ENCODE measurements at regions not wholly inside any gene's neighbourhood (a gene's known extent, or its start where the extent isn't known, plus 50 kb on each side); places are given as distances from the start of the nearest gene placed in this dataset.

DNA sequence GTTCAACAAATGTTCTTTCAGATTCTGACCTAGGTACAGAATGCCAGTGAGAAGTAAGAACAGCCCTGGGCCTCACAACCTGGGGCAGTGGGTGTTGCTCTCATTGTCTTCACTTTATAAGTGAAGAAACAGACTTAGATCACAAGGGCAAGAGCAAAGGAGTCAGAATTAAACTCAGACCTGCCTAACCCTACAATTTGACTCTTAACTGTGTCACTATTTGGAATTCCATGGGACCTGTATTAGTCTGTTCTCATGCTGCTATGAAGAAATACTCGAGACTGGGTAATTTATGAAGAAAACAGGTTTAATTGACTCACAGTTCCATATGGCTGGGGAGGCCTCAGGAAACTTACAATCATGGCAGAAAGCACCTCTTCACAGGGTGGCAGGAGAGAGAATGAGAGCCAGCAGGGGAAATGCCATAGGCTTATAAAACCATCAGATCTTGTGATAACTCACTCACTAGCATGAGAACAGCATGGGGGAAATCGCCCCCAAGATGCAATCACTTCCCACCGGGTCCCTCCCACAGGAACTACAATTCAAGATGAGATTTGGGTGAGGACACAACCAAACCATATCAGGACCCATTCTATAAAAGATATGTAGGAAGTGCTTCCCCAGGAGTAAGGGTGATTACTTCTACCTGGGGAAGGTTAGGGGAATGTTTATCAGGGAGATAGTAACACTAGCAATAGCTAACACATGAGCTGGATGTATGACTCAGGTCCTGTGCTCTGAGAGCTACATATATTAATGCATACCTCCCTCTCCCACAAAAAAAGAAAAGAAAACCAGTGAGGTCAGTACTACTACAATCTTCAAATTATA is 270.1 kb downstream of the SOX9 start:
- peak; percentile 81 for DNase-seq (ENCODE audit: low read depth)

DNA sequence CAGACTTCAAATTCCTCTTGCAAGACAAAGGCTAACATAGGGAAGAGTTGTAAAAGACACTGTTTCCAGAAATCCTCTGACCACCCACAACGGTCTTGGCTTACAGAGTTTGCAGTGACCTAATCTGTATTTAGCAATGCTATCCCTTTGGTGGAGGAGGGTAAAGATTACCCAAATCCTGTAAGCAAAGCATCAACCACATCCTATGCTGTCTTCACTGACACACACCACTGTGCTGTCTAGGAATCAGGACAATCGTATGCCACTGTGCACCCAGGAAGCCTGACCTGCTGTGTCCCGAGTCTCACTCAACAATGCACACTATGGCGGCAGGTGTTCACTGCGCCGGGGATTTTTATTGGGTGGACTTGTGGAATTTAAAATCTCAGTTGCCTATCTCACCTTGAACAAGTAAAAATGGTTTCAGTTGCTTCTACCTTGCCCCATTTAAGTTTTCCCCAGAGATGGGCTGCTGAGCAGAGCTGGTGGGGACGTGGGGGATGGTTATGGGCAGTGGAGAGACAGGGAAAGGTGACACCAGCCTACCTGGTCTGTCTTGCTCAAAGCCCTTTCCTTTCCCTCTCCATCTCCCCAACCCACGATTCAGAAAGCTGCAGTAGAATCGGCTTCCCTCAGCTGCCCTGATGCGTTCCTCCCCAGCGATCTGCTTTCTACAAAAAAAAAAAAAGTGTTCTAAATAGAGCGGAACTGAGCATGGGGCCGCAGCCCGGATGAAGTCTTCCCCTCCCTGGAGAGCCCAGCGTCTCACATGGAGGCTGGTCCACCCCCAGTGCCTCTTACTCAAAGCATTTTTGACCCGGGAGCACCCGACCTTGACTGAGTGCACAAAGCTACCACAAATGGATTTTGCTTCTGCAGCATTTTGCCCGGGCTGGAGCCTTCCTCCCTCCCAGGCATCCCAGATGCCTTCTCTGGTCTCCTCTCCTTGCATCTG is 271.5 kb downstream of the SOX9 start:
- DNase-seq (ENCODE audit: low read depth) = peak; percentile 90

DNA sequence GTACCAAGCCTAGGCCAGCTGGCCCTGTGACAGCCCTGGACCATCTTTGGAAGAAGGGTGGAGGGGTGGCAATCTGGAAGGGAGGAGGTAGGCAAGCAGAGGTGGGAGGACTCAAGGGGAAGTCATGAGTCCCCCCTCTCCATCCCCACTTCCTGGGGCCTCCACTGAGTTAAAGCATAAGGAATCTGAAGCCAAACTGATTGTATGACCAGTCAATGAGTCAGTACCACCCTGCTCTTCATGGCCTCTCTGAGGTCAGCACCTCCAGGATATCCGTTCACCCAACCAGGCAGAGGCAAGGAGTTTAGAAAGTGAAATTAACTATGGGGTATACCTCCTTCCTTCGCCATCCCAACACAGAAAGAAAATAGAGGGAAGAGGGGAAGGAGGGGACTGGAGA is 272.7 kb downstream of the SOX9 start:
- DNase-seq (ENCODE audit: low read depth) = peak; percentile 86

DNA sequence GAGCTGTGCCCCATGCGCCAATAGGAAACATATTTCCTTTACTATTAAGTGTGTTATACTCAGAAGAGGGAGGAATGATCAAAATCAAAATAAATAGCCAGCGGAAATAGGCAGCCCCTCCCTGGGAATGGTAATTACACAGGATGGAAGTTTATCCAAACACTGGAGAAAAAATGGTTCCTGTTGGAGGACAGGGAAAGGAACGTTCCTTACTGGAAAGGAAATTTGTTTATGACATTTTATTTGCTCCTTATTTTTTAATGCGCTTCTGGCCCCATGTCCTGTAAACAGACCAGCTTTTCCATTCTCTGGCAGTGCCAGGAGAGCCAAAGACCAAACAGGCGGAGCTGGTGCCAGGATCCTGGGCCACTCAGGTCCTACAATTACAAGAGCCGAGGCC is 273.7 kb downstream of the SOX9 start:
- no peak for DNase-seq (ENCODE audit: low read depth)

DNA sequence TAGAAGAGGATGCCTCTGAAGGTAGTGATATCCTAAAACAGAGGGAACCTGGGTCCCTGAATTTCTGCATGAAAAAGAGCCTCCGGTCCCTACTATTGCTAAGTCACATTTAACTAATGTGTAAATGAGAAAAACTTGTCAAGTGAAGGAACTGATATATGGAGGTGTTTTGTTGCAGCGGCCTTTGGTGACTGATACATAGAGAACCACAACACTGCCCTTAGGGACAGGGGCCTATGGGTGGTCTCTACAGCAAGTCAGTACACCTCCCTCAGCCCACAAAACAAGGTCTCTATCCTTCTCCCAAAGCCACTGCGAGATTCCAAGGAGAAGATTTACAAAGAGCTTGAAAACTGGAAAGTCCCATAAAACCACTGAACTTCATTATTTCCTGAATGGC is 275.3 kb downstream of the SOX9 start:
- DNase-seq (ENCODE audit: low read depth) = no peak

DNA sequence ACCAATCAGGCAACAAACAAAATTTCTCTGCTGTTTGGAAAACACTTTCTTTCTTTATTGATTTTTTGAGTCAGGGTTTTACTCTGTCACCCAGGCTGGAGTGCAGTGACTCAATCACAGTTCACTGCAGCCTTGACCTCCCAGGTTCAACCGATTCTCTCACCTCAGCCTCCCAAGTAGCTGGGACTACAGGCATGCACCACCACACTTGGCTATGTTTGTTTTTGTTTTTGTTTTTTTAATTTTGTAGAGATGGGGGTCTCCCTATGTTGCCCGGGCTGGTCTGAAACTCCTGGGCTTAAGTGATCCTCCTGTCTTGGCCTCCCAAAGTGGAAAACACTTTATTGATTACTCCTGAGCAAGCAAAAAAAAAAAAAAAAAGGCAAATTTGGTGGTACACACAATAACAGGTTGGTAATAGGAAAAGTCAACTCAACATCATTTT is 276.4 kb downstream of the SOX9 start:
- DNase-seq (ENCODE audit: low read depth) = no peak

DNA sequence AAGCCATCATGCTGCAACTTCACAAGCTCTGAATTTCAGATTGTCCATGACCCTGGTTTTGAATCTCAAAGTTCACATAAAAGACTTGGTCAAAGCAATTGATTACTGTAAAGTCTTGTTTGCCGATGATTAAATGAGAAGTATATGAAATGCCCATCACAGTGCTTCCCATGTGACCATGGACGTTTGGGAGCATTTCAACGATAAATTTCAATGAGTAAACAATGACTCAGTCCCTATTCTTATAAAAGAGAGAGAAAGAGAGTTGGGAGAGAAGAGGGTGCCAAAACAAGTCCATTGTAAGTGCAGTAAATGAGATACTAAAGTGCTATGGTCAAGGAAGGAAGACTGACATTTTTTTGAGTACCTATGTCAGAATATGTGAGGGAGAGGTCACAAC is 276.9 kb downstream of the SOX9 start:
- DNase-seq (ENCODE audit: low read depth) = peak; percentile 48

DNA sequence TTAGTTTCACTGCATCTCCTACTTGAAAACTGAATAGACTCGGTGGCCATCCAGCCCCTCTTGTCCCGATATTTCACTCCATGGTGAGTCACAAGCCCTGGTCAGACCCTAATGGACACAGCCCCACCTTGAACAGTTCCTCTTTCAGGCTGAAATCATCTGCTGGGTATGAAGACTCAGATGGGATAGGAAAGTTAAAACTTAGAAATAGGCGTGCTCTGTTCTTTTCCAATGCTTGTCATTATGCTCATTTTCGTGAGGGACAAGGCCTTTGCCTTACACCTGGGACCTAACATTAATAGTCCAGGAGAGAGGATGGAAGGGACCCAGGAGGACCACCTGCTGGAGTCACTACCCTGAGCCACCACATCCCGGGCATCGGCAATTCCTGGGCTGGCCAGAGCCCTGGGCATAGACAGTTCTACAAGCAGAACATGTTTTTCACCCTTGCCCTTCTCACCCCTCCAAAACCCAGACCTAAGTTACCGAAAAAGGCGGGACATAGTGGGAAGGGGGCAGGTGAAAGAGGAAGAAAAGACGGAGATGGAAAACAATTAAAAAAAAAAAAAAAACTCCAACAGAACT is 278.3 kb downstream of the SOX9 start:
- DNase-seq (ENCODE audit: low read depth) = no peak

DNA sequence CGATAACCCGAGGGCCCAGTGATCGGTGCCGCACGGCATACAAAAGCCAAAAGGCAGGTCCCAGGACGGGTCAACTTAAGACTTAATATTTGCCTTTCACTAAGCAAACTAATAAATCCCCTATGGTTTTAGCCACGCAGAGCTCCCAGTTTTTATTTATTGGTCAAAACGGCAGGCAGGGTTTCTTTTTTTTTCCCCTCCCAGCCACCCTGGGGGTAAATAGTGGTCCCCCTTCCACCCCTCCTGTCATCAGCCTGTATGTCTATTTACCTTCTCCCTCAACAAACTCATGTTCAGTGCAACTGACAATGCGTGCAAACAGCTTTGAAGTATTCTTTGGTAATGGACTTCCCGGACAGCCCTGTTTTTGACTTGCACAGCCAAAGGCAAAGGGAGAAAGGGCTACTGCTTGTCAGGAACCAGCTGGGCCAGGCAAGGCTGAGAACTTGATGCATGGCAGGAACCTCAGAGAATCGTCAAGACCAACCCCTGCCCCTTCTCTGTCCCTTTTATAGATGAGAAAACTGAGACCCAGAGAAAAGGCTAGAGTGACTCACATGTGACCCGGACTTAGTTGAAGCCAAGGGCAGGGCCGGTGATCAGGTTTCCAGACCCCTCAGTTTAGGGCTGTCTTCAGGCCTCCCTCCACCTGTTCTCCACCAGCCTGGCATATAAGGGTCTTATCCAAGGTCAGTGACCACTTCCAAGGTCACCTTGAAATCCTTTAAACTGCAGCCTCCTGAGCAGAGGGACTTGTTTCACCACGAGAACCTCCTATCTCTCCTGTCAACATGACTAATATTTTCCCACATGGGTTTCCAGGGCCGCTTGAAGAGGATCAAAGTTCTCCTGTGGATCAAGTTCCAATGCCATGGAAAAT is 279.0 kb downstream of the SOX9 start:
- no peak for DNase-seq (ENCODE audit: low read depth)

DNA sequence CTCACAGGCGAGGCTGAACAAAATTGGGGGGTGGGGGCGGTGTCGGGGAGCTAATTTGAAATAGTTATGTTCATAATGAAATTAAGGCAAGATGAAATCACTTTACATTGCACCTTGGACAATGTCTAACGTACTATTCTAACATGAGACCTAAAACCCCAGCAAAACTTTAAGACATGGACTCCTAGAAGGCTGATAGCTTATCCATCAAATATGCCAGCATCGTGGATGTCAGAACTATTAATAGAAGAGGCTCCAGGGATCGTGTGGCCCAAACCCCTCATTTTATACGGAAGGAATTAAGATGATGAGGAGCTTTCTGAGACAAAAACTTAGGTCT is 279.6 kb downstream of the SOX9 start:
- DNase-seq (ENCODE audit: low read depth) = no peak

DNA sequence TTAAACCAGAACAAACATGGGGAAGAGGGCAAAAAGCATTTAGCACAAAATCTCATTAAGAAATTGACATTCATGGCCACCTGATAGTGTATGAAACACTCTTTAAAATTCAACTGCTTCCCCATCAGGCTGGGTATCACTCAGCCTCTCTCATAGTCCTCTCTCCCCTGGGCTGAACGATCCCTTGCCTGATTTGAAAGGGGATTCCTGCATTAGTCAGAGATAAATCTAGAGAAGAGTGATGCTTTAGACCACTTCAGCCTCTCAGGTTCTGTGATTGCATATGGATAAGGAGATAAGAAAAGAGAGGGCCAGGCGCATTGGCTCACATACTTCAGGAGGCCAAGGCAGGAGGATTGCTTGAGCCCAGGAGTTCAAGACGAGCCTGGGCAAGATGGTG is 280.0 kb downstream of the SOX9 start:
- DNase-seq (ENCODE audit: low read depth) = no peak

DNA sequence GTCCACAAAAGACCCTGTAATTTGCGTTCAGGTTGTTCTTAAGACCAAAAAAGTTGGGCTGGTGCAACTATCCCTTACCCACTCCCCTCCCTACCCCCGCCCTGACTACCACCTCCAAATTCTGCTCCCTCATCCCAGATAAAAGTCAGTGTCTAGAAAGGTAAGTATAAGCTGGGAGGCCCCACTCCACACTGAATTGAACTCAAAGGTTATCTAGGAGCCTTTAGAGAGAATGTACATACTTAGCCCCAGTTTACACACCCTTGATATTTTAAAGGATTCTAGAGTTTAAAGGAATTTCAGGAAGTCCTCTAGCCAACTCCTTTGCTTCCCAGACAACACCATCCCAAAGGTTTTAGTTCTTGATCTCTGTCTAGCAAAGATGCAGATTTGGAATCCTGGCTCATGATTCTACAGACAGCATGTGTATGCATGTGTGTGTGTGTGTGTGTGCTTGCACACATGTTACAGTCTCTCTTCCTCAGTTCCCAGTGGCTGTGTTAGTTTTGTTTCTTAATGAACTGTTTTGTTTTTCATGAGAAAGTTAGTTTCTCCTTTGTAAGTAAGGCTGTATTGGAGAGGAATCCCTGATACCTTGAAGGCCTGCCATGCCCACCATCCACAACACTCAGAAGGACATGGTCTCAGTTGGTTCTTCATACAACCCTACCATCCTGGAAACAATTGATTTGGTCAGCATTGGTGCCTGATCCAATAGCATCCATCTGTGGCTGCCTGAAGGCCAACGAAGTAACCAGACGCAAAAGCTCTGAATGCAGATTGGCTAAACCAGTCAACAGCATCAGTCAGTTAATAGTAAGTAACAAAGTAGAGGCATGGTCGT is 281.3 kb downstream of the SOX9 start:
- DNase-seq (ENCODE audit: low read depth) = no peak

DNA sequence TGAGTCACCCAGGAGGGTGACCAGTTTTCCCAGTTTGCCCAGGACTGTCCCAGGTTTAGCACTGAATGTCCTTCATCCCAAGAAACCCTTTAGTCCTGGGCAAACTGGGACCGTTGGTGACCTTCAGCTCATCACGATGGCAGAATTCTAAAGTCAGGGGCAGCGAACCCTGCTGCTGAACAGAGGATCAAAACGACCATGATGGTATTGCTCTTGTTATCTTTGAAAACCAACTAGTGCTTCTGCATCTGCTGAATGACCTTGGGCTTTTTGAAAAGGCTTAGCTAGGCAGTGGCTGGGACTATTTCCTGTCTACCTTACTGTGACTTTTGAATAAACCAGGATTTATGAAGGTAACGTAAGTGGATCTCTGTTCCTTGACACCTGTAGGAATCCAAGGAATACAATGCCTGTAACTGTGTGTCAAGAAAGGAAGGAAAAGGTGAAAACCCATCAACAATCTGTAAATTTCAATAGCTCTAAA is 281.9 kb downstream of the SOX9 start:
- DNase-seq (ENCODE audit: low read depth) = no peak

DNA sequence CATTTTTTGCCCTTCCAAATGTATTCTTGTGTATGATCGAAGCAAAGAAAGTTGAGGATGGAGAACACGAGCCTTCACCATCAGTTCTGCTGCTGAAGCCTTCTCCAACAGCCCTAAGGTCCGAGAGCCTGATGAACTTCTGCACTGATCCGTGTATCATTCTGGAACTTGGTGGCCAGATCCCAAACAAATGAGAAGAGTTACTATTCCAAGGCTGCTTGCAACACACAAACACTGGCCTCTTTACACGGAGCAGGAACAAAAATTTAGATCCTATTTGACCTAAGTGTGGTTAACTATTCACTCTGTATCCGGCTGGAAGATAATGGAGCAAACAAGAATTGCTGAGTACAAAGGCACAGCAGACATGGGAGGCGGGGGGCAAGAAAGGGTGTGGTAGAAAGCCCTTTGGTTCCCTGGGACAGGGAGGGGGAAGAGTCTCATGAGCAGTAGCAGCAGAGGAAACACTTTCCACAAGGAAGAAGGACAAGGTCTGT is 282.9 kb downstream of the SOX9 start:
- DNase-seq (ENCODE audit: low read depth) = no peak

DNA sequence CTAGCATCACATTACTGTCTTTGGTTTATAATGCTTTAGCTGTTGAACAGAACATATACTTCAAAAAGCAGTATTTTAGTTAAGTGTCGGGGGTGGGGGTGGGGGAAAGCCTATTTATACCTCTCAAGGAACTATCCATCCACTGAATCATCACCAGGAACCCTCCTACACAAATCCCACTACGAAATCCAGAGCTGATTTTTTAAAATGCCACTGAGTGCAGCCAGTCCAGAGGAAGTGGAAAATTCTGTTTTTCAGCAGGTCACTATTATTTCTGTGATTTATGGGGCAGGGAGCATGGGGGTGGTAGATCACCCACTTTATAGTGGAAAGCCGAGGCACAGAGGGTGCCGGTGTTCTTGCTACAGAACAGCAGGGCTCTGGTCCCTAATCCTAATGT is 284.1 kb downstream of the SOX9 start:
- peak; percentile 67 for DNase-seq (ENCODE audit: low read depth)

DNA sequence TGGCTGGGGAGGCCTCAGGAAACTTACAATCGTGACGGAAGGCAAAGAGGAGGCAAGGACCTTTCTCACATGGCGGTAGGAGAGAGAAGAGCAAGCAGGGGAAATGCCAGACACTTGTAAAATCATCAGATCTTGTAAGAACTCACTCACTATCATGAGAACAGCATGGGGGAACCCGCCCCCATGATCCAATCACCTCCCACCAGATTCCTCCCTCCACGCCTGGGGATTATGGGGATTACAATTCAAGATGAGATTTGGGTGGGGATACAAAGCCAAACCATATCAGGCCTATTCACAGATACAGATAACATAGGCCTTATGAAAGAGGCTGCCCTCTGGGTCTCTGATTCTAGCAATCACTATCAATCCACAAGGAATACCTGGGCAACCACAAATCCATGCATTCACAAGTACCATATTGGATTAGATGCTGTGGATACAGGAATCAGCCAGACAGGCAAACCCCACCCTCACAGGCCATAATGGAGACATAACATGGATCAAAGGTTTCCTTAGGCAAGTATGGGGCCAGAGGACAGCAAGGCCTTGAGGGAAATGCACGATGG is 284.9 kb downstream of the SOX9 start:
- no peak for DNase-seq (ENCODE audit: low read depth)

DNA sequence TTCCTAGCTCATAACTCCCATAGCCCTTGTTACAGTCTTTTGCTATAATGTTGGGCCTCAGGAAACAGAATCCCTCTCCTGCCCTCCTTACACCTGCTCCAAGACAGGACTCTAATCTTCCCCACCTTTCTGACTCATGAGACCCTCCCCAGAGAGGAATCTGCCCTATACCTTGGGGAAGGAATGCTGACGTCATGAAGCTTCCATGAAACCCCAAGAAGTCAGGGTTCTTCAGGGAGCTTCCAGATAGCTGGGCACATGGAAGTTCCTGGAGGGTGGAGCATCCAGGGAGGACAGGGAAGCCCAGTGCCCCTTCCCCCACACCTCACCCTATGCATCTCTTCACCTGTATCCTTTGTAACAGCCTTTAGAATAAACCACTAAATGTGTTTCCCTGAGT is 285.7 kb downstream of the SOX9 start:
- no peak for DNase-seq (ENCODE audit: low read depth)

DNA sequence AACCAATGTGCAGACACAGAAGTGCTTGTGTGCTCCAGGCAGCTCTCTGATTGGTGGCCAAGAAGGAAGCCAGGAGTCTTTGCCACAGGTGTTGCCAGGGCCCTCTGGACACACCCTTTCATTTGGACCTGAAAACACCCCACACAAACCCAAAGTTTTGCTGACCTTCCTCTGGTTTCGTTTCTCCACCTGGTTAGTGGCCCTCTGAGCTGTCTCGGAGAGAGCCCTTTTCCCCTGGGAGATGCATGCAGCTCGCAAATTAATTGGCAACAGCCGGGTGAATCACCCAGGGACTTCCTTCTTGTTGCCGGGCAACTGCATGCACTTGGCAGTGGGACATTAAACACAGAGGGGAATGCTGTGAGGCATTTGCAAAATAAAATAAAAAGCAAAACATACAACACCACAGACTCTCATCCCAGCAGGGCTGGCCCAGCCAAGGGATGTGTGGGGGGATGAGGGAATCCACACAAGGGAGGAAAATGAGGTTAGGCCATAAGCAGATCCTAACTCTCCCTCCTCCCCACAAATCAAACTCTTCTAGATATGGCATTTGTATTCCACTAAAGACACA is 286.6 kb downstream of the SOX9 start:
- DNase-seq (ENCODE audit: low read depth) = peak; percentile 95

DNA sequence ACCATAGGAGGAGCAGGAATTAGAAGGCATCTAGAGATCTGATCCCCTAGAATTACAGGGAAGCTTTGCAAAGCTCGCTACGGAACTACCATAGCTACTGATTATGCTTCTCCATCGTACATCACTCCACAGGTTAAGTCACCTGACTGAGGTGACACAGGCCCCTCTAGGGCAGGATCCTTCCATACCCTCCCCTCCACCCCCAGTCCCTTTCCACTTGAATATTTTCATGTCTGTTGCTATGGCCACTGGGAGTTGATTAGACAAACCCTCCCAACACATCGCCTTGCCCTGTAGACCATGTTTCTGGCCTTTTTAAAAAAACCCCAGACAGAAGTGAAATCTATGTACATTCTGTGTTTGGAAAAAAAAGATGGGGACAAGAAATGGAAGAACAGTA is 287.1 kb downstream of the SOX9 start:
- DNase-seq (ENCODE audit: low read depth) = no peak

DNA sequence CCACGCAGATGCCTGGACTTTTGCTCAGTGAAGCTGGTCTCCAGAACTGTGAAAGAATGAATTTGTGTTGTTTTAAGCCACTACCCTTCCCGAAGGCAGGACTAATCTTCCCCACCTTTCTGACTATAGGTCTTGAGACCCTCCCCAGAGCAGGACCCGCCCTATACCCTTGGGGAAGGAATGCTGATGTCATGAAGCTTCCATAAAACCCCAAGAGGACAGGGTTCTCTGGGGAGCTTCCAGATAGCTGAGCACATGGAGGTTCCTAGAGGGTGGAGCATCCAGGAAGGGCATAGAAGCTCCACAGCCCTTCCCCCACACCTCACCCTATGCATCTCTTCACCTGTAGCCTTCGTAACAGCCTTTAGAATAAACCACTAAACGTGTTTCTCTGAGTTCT is 287.8 kb downstream of the SOX9 start:
- no peak for DNase-seq (ENCODE audit: low read depth)
